ENCODE measurements at regions not wholly inside any gene's neighbourhood (a gene's known extent, or its start where the extent isn't known, plus 50 kb on each side); places are given as distances from the start of the nearest gene placed in this dataset.

- H3K9me3 ChIP-seq (ENCODE audit: control insufficient read depth, low read length), result no peaks in the 10 kb centered on the region
- H3K4me1 ChIP-seq (ENCODE audit: control insufficient read depth in 1 of 2, insufficient read depth in 2 of 2, low read length in 2 of 2), result no peaks in the 10 kb centered on the region
- no peaks in the 10 kb centered on the region for H3K27me3 ChIP-seq (ENCODE audit: control insufficient read depth in 1 of 2, insufficient read depth in 2 of 2, low read length in 1 of 2)
- no peaks in the 10 kb centered on the region for H3K36me3 ChIP-seq (ENCODE audit: control insufficient read depth in 1 of 2, insufficient read depth in 2 of 2, low read length in 1 of 2)
- DNase-seq, result no peak
- no peak for ATAC-seq (ENCODE audit: low FRiP score)
- H3K4me3 ChIP-seq (ENCODE audit: low read length in 2 of 2), result no peak overlapping the region
- no peak overlapping the region for H3K27ac ChIP-seq (ENCODE audit: low read depth in 1 of 2, low read length in 2 of 2)
- intact Hi-C loops (cut with DNase I), result no loop called here
These were observed 99.3 kb upstream of the ESRRG start for GRCh38 chr1:216822480-216822879.

- no peak for ATAC-seq (ENCODE audit: low FRiP score)
- H3K4me1 ChIP-seq (ENCODE audit: control insufficient read depth in 1 of 2, insufficient read depth in 2 of 2, low read length in 2 of 2), result no peaks in the 10 kb centered on the region
- intact Hi-C loops (cut with DNase I), result no loop called here
- no peaks in the 10 kb centered on the region for H3K9me3 ChIP-seq (ENCODE audit: control insufficient read depth, low read length)
- H3K4me3 ChIP-seq (ENCODE audit: low read length in 2 of 2), result no peak overlapping the region
- WGBS, 2 donors, result 14 to 16% methylated on average over 3 of the region's 3 CpGs
- H3K27me3 ChIP-seq (ENCODE audit: control insufficient read depth in 1 of 2, insufficient read depth in 2 of 2, low read length in 1 of 2), result no peaks in the 10 kb centered on the region
- no peak overlapping the region for H3K27ac ChIP-seq (ENCODE audit: low read depth in 1 of 2, low read length in 2 of 2)
- H3K36me3 ChIP-seq (ENCODE audit: control insufficient read depth in 1 of 2, insufficient read depth in 2 of 2, low read length in 1 of 2), result no peaks in the 10 kb centered on the region
- no peak for DNase-seq
These were observed 97.1 kb upstream of the ESRRG start for GRCh38 chr1:216820345-216820744.

DNA sequence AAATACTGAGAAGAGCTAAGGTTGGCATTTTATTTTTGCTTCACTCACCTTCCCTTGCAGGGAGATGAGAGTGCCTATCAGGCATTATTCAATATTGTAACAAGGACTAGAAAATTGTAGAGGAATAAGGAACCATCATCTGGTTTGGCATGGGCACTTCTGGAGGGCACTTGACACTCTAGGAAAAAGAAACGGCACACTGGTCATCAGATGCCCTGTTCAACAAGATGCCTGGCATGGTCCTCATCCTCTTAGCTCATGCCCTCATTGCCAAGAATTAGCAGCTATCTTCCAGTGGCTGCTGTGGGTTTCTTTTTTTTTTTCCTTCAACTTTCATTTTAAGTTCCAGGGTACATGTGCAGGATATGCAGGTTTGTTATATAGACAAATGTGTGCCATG, 95.1 kb upstream of the ESRRG start:
- Histone ChIP-seq H3K4me1 (ENCODE audit: control insufficient read depth in 1 of 2, insufficient read depth in 2 of 2, low read length in 2 of 2) (no peaks in the 10 kb centered on the region), H3K9me3 (ENCODE audit: control insufficient read depth, low read length) (no peaks in the 10 kb centered on the region), H3K4me3 (ENCODE audit: low read length in 2 of 2) (no peak overlapping the region), H3K36me3 (ENCODE audit: control insufficient read depth in 1 of 2, insufficient read depth in 2 of 2, low read length in 1 of 2) (no peaks in the 10 kb centered on the region), H3K27me3 (ENCODE audit: control insufficient read depth in 1 of 2, insufficient read depth in 2 of 2, low read length in 1 of 2) (no peaks in the 10 kb centered on the region), H3K27ac (ENCODE audit: low read depth in 1 of 2, low read length in 2 of 2) (no peak overlapping the region)
- WGBS, 2 donors, result 73 to 75% methylated on average over 1 of the region's 1 CpG
- ATAC-seq (ENCODE audit: low FRiP score) (no peak), DNase-seq (no peak)
- intact Hi-C loops (cut with DNase I), result no loop called here

GRCh38 chr1:216815260-216816131, 92.3 kb upstream of the ESRRG start:
- no peak overlapping the region for H3K4me3 ChIP-seq (ENCODE audit: low read length in 2 of 2)
- H3K27ac ChIP-seq (ENCODE audit: low read depth in 1 of 2, low read length in 2 of 2), result no peak overlapping the region
- WGBS, 2 donors, result 29 to 39% methylated on average over 11 of the region's 11 CpGs
- intact Hi-C loops (cut with DNase I), result no loop called here
- ATAC-seq (ENCODE audit: low FRiP score) (no peak), DNase-seq (no peak)
- H3K27me3 ChIP-seq (ENCODE audit: control insufficient read depth in 1 of 2, insufficient read depth in 2 of 2, low read length in 1 of 2), result no peaks in the 10 kb centered on the region
- no peaks in the 10 kb centered on the region for H3K36me3 ChIP-seq (ENCODE audit: control insufficient read depth in 1 of 2, insufficient read depth in 2 of 2, low read length in 1 of 2)
- no peaks in the 10 kb centered on the region for H3K4me1 ChIP-seq (ENCODE audit: control insufficient read depth in 1 of 2, insufficient read depth in 2 of 2, low read length in 2 of 2)
- H3K9me3 ChIP-seq (ENCODE audit: control insufficient read depth, low read length), result no peaks in the 10 kb centered on the region

GRCh38 chr1:216814576-216815259, 91.5 kb upstream of the ESRRG start:
- no peaks in the 10 kb centered on the region for H3K9me3 ChIP-seq (ENCODE audit: control insufficient read depth, low read length)
- no peak overlapping the region for H3K27ac ChIP-seq (ENCODE audit: low read depth in 1 of 2, low read length in 2 of 2)
- H3K4me3 ChIP-seq (ENCODE audit: low read length in 2 of 2), result no peak overlapping the region
- no peaks in the 10 kb centered on the region for H3K4me1 ChIP-seq (ENCODE audit: control insufficient read depth in 1 of 2, insufficient read depth in 2 of 2, low read length in 2 of 2)
- WGBS, 2 donors, result 19 to 26% methylated on average over 6 of the region's 6 CpGs
- DNase-seq, result no peak
- intact Hi-C loops (cut with DNase I), result no loop called here
- no peak for ATAC-seq (ENCODE audit: low FRiP score)
- no peaks in the 10 kb centered on the region for H3K27me3 ChIP-seq (ENCODE audit: control insufficient read depth in 1 of 2, insufficient read depth in 2 of 2, low read length in 1 of 2)
- H3K36me3 ChIP-seq (ENCODE audit: control insufficient read depth in 1 of 2, insufficient read depth in 2 of 2, low read length in 1 of 2), result no peaks in the 10 kb centered on the region

GRCh38 chr1:216812966-216813365, 89.7 kb upstream of the ESRRG start:
- no peaks in the 10 kb centered on the region for H3K36me3 ChIP-seq (ENCODE audit: control insufficient read depth in 1 of 2, insufficient read depth in 2 of 2, low read length in 1 of 2)
- H3K4me1 ChIP-seq (ENCODE audit: control insufficient read depth in 1 of 2, insufficient read depth in 2 of 2, low read length in 2 of 2), result no peaks in the 10 kb centered on the region
- no peak overlapping the region for H3K4me3 ChIP-seq (ENCODE audit: low read length in 2 of 2)
- intact Hi-C loops (cut with DNase I), result no loop called here
- DNase-seq (no peak), ATAC-seq (ENCODE audit: low FRiP score) (no peak)
- H3K27ac ChIP-seq (ENCODE audit: low read depth in 1 of 2, low read length in 2 of 2), result no peak overlapping the region
- H3K9me3 ChIP-seq (ENCODE audit: control insufficient read depth, low read length), result no peaks in the 10 kb centered on the region
- 66 to 68% methylated on average over 4 of the region's 4 CpGs for whole genome bisulfite sequencing, 2 donors
- H3K27me3 ChIP-seq (ENCODE audit: control insufficient read depth in 1 of 2, insufficient read depth in 2 of 2, low read length in 1 of 2), result no peaks in the 10 kb centered on the region

GRCh38 chr1:216809649-216810048, 86.4 kb upstream of the ESRRG start:
- 84 to 85% methylated on average over 5 of the region's 5 CpGs for WGBS, 2 donors
- Histone ChIP-seq H3K36me3 (ENCODE audit: control insufficient read depth in 1 of 2, insufficient read depth in 2 of 2, low read length in 1 of 2) (no peaks in the 10 kb centered on the region), H3K4me1 (ENCODE audit: control insufficient read depth in 1 of 2, insufficient read depth in 2 of 2, low read length in 2 of 2) (no peaks in the 10 kb centered on the region), H3K27me3 (ENCODE audit: control insufficient read depth in 1 of 2, insufficient read depth in 2 of 2, low read length in 1 of 2) (no peaks in the 10 kb centered on the region), H3K4me3 (ENCODE audit: low read length in 2 of 2) (no peak overlapping the region), H3K27ac (ENCODE audit: low read depth in 1 of 2, low read length in 2 of 2) (no peak overlapping the region), H3K9me3 (ENCODE audit: control insufficient read depth, low read length) (no peaks in the 10 kb centered on the region)
- no peak for DNase-seq
- intact Hi-C loops (cut with DNase I), result no loop called here
- no peak for ATAC-seq (ENCODE audit: low FRiP score)

GRCh38 chr1:216807696-216808095, 84.5 kb upstream of the ESRRG start:
- intact Hi-C loops (cut with DNase I), result no loop called here
- Histone ChIP-seq H3K4me1 (ENCODE audit: control insufficient read depth in 1 of 2, insufficient read depth in 2 of 2, low read length in 2 of 2) (no peaks in the 10 kb centered on the region), H3K9me3 (ENCODE audit: control insufficient read depth, low read length) (no peaks in the 10 kb centered on the region), H3K4me3 (ENCODE audit: low read length in 2 of 2) (no peak overlapping the region), H3K27me3 (ENCODE audit: control insufficient read depth in 1 of 2, insufficient read depth in 2 of 2, low read length in 1 of 2) (no peaks in the 10 kb centered on the region), H3K36me3 (ENCODE audit: control insufficient read depth in 1 of 2, insufficient read depth in 2 of 2, low read length in 1 of 2) (no peaks in the 10 kb centered on the region), H3K27ac (ENCODE audit: low read depth in 1 of 2, low read length in 2 of 2) (no peak overlapping the region)
- WGBS, 2 donors, result 62 to 83% methylated on average over 1 of the region's 1 CpG
- no peak for ATAC-seq (ENCODE audit: low FRiP score)
- DNase-seq, result no peak

DNA sequence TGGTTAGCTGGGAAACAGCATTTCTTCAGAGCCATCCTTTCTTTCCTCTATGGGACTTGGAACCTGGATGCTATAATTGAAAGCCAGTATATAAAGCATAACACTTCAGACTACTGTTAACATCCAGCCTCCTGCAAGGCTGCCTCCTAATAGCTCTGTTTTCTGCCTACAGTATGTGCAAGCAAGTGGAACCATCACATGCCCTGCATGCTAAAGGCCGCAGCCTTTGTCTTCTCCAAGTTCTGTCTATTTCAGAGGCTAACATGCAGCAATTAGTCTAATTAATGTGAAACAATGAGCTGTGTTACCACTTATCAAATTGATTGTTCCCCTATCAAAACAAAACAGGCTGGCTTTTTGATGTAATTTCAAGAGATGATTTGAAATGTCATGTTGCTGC, 82.7 kb upstream of the ESRRG start:
- no peak overlapping the region for H3K27ac ChIP-seq (ENCODE audit: low read depth in 1 of 2, low read length in 2 of 2)
- H3K27me3 ChIP-seq (ENCODE audit: control insufficient read depth in 1 of 2, insufficient read depth in 2 of 2, low read length in 1 of 2), result no peaks in the 10 kb centered on the region
- intact Hi-C loops (cut with DNase I), result no loop called here
- H3K4me1 ChIP-seq (ENCODE audit: control insufficient read depth in 1 of 2, insufficient read depth in 2 of 2, low read length in 2 of 2), result no peaks in the 10 kb centered on the region
- ATAC-seq (ENCODE audit: low FRiP score) (no peak), DNase-seq (no peak)
- 93 to 99% methylated on average over 1 of the region's 1 CpG for WGBS, 2 donors
- H3K9me3 ChIP-seq (ENCODE audit: control insufficient read depth, low read length), result no peaks in the 10 kb centered on the region
- H3K36me3 ChIP-seq (ENCODE audit: control insufficient read depth in 1 of 2, insufficient read depth in 2 of 2, low read length in 1 of 2), result no peaks in the 10 kb centered on the region
- no peak overlapping the region for H3K4me3 ChIP-seq (ENCODE audit: low read length in 2 of 2)

Measured in aorta (tissue), 5 donors.